Heart left ventricle (tissue), 13 donors: ENCODE measurements at regions not wholly inside any gene's neighbourhood (a gene's known extent, or its start where the extent isn't known, plus 50 kb on each side); places are given as distances from the start of the nearest gene placed in this dataset.

Experiments
- POLR2A ChIP-seq, 2 donors: fragments of 450-650 bp; IDR thresholded peaks; one replicate each; pipeline ENCODE4 v1.6.1; 2017; ENCODE audit warnings: antibody characterized with exemption in 2 of 2, mild to moderate bottlenecking in 2 of 2, moderate library complexity in 2 of 2
- TF ChIP-seq, protein P1 (sequence below), 12 donors: fragments of 200-600 bp; sonication (generic) in 4 of 12; IDR thresholded peaks; one replicate each; pipeline versions ENCODE4 v1.5.0 to v1.8.0; 2018 to 2022; ENCODE audit warnings: antibody characterized with exemption in 12 of 12, mild to moderate bottlenecking in 5 of 12
- donor health status: ischemic (EF 13 %, LVEDD 7.1; RV severe dilation, severe dysfunction).
- donor health status: DM: no; HTN: yes; CAD: no.
- donor health status: DM: no; HTN: no; CAD: no.
- donor health status: ischemic (EF 25% LVEDD 6.9; RV normal size, moderate dysfunction).
- donor health status: ischemic (EF 25% LVEDD 5.7; RV mildly dilated, moderate dysfunction).
- donor health status: ischemic (EF 35%, LVEDD 5.7; RV mildly dilated, moderate dysfunction).
- donor health status: nonischemic (EF 11% LVEDD 7.7; RV severe dilation, severe dysfunction).
- donor health status: DM: yes; HTN: yes; CAD: no.
- donor health status: PGD.
- donor health status: ischemic (EF 29% LVEDD 5.4; RV normal size, mild dysfunction).
- donor health status: nonischemic (EF 23%, LVEDD 6.1; RV moderate dilation, normal function).

DNA sequence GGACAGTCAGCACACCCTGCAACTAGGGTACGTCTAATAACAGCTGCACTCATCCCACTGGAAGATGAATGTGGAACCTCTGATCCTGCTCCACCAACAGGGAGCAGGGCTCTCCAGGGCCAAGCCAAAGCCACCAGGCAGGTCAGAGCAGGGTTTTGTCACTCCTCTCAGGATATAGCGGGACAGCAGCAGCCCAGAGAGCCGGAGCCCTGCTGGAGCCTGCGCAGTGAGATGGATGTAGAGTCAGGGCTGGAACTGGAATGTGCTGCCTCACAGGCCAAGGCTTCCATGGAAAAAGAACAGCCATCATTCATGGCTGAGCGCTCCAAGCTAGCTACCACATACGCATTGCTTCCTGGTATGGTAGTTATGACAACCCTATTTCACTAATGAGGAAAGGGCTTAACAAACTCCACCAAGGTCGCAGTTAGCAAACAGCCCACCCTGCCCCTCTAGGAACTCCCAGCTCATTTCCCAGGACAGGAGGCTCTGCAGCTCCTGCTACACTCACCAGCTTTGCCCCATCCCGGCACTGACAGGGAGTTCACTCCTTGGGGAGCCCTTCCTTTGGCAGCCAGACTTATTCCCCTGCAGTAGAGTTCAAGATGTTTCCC is 85.2 kb downstream of the HS1BP3 start:
- TF ChIP-seq, protein P1, sequence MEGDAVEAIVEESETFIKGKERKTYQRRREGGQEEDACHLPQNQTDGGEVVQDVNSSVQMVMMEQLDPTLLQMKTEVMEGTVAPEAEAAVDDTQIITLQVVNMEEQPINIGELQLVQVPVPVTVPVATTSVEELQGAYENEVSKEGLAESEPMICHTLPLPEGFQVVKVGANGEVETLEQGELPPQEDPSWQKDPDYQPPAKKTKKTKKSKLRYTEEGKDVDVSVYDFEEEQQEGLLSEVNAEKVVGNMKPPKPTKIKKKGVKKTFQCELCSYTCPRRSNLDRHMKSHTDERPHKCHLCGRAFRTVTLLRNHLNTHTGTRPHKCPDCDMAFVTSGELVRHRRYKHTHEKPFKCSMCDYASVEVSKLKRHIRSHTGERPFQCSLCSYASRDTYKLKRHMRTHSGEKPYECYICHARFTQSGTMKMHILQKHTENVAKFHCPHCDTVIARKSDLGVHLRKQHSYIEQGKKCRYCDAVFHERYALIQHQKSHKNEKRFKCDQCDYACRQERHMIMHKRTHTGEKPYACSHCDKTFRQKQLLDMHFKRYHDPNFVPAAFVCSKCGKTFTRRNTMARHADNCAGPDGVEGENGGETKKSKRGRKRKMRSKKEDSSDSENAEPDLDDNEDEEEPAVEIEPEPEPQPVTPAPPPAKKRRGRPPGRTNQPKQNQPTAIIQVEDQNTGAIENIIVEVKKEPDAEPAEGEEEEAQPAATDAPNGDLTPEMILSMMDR (IDR thresholded peaks at IDR 0.05): no peak
- no peak for TF ChIP-seq POLR2A (IDR thresholded peaks at IDR 0.05)
